Stimulated activated CD8-positive, alpha-beta memory T cell treated with anti-CD3 and anti-CD28 coated beads, Interleukin-4, amount 100 ng/mL, for 4 hours (primary cell): ENCODE measurements at regions not wholly inside any gene's neighbourhood (a gene's known extent, or its start where the extent isn't known, plus 50 kb on each side); places are given as distances from the start of the nearest gene placed in this dataset.

ENCODE experiments used
- DNase-seq, 2 donors: peaks; one replicate each; pipeline ENCODE4 v3.0.0-alpha.2; 2020; ENCODE audit warnings: low read depth in 2 of 2, low spot score in 1 of 2

DNA sequence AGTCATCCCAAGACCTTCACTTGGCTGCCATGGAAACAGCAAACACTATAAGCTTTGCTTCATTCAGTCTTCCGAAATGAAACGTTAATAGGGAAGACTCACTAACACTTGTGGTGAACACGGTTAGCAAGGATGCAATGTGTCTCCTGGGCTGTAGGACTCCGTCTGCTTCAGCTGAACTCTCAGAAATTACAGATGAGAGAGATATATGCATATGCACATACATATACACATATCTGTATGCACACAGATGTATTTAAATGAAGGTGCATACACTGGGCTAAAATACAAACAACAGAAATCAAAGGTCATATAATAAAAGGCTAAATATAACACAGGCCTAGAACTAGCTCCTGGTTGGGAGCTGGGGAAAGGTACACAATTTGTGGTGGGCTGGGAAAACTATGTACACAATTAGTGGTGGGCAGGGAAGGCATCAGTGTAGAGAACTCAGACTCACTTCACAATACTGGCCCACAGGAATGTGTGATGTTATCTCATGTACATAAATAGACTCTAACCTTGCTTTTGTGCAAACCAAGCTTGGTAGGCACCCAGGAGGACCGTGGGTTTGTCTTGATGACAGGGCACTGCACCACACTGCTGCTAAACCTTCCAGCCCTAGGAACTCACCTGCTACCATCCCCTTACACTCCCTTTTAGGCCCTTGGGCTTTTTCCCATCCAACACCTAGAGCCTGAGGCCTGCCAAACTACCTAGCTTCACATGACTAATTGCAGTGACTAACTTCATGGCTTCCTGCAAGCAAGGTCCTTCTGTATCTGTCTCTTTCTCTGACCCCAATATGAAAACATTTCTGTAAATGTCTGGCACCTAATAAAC is 873.1 kb downstream of the NSUN3 start:
- no peak for DNase-seq

DNA sequence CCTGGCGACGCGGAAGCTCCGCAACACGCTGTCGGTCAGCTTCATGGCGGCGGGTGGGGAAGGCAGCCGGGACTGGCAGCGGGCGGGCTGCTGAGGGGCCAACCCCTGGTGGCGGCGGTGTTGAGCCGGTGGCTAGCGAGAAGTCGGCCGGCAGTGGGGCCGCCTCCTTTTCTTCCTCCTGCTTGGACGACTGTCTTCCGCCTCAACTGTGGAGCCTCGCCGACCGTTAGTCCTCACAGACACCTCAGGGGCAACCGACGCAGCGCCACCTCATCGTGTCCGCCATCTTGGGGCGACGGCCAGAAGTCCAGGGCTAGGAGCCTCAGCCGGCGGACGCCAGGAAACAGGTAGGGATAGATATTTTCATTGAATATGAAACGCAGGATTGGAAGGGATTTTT is 875.1 kb downstream of the NSUN3 start:
- DNase-seq, result no peak

DNA sequence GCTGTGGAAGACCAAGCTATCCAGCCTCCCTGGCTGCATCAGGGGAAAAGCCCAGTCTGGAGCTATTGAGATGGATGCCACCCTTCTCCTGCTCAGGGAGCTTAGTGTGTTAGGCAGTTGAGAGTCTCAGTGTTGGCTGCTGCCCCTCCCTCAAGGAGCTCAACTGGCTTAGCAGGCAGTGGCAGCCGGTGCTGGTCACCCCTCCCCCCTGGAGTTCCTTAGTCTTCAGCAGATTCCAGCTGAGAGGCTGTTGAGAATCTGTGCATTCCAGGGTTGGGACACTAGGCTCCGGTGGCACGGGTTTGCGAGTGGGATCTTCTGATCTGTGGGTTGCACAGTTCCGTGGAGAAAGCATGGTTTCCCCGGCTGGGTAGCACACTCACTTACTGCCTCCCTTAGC is 883.8 kb downstream of the NSUN3 start:
- DNase-seq, result no peak

DNA sequence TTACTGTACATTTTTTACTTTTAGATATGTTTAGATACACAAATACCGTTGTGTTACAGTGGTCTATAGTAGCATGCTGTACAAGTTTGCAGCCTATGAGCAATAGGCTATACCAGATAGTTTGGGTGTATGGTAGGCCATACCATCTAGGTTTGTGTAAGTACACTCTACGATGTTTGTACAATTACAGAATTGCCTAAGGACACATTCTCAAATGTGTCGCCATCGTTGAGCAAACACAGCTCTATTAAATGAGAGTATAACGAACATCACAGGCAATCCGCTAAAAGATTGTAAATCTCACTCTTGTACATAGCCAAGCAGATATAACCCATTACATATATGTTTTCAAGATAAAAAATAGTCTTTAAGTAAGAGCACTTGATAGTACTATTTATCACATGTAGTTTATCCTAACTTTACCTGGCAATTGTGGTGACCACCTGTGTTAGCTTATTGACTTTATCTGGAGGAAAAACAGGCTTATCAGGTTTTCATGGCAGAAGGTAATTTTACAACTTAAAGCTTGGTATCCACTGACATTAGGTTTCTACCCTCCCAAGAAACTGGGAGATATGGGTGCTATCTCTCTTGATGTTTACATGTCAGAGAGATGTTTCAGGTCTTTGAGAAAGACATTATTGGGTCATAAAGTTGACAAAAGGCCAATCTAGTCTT is 898.7 kb downstream of the NSUN3 start:
- DNase-seq, result no peak

DNA sequence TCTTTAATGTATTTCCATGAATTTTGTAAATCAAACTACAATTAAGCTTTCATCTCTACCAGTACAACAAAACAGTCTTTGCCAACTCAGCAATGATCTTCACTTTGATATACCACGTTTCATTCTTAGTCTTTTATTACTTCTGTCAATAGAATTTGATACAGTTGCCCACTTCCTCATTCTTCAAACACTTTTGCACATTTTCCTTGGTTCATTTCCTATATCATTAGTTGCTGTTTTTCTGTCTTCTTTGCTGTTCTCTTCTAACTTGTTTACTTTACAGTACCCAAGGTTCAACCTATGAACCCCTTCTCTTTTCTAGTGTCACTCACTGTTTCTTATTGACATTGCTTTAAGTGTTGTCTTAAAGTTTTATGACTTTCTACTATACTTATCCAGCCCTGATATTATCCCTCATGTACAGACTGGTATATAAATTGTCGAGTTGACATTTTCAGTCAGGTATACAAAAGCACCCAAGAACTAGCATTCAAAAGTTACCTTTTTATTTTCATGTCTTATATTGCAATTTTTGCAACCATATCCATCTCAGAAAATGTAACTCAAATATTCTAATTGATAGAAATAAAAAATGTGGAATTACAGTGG is 903.1 kb downstream of the NSUN3 start:
- DNase-seq, result no peak

DNA sequence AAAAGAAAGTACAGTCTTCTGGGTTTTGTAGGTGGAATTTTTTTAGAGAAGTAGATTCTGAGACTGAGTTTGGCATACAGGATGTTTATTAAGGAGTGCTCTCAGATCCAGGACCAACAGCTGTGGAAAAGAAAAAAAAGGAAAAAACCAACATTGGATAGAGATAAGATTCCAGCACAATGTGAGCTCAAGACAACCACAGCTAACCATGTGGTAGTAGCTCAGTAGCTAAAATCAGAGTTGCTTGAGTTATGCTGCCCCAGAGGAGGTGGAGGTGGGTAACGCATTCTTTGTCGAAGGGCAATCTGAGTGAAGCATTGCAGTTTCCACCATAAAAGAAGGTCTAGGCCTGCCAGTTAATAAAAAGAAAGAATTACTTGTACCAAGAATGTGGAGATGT is 904.3 kb downstream of the NSUN3 start:
- DNase-seq, result no peak

DNA sequence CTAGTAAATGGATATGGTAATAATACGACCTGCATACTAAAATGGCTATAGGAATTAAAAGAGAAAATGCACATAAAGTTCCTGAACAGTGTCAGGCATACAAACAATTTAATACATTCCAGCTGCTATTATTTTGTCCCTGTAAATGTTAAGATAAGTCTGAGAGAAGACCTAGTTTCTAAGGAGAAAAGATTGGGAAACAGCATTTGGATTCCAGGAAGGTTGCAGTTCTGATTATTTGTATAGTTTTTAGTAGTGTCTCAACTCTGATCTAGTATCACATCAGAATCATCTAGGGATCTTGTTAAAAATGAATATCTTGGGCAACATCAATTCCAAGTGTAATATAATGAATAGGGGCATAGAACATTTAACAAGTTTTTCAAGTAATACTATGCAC is 905.7 kb downstream of the NSUN3 start:
- DNase-seq, result no peak

DNA sequence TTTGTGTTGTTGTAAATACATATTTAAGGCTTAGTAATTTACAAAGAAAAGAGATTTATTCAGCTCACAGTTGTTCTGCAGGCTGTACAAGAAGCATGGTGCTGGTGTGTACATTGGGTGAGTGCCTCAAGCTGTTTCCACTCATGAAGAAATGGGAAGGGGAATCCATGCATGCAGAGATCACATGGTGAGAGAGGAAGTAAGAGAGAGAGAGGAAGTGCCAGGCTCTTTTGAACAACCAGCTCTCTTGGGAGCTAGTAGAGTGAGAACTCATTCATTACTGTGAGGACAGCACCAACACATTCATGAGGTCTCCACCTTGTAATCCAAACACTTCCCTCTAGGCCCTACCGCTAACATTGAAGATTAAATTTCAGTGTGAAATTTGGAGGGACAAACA is 909.2 kb downstream of the NSUN3 start:
- no peak for DNase-seq

DNA sequence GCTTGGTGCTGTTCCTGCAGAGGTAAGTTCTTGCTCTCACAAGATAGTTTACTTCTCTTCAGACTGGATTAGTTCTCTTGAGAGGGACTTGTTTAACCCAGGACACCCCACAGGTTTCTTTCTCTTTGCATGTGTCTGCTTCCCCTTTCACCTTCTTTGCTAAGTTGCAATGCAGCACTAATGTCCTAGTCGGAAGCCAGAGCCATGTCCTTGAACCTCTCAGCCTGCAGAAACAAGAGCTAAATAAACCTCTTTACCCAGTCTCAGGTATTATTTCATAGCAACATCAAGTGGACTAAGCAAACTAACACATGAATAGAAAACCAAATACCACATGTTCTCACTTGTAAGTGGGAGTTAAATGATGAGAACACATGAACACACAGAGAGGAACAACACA is 915.2 kb downstream of the NSUN3 start:
- DNase-seq, result no peak

DNA sequence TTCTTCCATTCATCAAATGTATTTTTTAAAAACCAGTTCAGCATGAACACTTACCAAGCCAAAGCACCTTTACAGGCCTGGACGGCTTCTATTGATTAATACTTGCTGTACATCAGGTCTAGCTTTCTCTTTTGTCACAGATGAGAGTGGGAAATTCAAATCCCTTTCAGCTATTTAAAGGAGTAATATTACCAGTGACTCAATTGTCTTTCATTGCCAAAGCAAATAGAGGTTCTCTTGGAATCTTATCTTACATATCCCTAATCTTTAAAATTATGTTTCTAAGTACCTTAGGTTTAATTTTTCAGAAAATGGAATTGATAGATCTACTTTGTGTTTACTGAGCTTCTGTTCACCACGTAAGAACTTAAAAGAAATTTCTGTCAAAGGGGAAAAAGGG is 922.9 kb downstream of the NSUN3 start:
- DNase-seq, result no peak

DNA sequence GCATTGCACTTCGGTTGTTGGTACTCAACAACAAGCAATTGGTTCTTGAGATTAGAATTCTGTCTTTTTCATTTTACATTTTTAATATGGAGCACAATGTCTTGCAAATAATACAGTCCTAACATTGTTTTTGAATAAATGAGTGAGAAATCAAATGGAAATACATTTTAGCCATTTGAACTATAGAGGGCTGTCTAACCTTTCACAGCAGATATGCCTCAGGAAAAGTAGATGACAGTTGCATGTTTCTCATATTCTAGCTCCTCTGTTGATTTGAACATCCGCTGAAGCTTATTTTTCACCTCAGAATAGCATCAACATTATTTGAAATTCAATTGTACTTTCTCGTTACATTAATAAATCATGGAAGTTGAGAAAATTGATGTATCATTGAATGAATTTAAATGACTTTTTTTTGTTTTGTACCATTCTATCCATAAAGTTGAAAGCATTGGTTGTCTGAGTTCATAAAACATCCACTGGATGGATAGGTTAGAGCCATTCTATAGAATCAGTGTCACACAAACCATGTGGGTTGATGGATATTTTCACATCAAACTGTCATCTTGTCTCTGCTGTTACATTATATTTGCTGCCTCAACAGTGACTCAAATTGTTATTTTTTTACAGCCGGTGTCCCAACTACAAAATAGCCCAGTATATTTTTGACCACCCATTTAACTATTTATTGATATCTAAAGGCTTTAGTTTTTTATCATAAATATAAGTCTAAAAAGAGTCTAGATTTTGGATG is 928.3 kb downstream of the NSUN3 start:
- DNase-seq, result no peak

DNA sequence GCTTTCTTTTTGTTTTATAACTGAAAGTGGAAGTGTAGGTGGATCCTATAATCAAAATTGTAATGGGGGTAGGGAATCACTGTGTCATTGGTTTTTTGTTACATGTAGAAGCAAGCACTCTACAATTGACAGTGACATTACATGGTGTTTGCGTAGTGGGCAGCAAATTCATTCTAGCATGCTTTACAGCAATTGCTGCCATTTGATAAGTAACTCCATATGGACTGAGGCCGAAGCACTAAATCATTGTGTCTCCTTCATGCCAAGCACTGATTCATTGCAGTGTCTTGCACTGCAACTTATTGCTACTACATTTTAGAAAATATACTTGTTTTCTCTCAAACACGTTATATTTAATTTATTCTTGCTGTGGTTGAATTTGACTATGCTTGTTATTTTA is 933.9 kb downstream of the NSUN3 start:
- DNase-seq, result no peak

DNA sequence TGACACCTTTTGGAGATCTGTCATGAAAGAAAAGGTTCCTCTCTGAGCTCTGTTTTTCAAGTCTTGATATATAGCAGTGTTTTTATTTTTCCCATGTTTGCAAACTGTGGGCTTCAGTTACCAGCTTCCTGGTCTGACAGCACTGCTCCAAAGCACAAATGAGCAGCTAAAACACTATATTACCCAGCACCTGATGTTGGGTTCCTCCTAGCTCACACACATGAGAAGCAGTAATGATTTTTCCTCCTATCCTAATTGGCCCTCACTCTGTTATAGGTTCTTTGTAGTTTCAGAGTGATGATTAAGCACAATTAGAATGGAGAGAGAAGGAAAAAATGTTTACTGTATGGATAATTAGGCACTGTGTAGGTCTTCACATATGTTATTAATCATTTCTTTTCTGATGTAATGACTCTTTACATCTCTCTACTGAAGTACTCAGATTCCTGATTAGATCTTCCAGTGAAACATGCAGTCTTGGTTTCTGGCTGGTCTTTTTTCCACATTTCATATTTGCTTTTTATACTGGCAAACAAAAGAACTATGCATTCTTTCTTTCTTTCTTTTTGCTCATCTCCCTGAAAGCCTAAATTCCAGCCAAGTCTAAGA is 939.7 kb downstream of the NSUN3 start:
- no peak for DNase-seq

DNA sequence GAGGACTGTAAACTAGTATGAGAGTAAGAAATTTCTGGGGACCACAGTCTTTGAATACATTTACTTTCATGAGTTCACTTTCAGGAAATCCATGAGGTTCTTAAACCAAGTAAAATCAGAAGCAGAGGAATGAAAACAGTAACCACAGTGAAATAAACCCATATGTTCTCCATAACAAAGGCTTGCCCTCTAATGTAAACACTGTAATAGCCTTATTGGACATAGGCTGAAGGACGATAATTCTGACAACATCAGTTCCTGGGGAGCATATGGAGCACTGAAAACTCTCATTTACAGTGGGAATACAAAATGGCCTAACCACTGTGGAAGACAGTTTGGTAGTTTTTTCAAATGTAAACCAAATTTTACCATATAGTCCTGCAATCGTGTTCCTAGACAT is 965.8 kb downstream of the NSUN3 start:
- no peak for DNase-seq

DNA sequence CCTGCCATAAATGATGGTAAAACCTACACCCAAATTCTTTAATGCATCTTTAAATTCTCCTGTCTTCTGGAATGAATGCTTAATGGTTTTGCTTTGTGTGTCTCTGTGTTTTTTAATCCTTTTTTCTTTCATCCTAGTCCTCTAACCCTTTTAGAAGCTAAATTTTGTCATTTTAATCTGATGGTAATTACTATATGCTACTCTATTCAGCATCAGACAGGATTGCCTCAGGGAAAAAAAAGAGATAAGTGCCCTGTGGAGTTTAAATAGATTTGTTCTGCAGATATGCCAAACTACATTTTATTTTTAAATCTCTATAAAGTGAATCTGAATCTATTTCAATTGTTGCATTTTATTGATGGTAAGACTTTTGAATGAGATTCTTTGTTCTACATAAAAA is 966.8 kb downstream of the NSUN3 start:
- DNase-seq, result no peak

DNA sequence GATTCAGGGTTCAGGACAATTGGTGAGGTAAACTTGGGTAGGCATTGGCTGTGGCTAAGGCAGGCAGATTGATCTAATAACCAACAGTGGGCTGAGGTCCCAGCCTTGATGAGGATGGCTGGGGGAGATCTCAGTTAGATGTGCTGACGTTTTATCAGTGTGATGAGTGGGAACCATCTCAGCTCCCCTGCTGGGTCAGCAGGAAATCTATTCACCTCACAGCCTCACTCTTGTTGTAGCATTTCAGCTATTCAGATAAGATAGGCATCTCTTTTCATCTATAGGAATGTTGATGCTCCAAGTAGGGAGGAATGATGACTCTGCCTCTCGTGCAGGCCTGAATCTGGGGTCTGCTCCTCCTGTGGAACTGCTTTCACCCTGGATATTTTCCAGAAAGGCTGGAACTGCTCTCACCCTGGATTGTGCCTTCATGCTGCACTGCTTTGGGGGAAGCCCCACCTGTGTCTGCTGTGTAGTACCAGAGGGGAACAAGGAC is 973.7 kb downstream of the NSUN3 start:
- no peak for DNase-seq

DNA sequence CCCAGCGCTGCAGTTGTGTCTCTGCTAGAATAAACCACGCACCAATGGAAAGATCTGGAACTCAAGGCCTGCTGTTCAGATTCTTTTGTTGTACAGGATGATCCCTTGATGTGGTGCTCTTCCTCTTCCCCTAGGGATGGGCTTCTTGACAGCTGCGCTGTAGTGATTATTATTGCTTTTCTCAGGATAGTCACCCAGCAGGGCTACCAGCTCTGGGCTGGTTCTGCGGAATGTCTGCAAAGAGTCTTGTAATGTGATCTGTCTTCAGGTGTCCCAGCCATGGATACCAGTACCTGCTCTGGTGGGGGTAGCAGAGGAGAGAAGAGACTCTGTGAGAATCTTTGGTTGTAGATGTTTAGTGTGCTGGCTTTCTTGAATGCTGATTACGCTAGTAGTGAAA is 974.2 kb downstream of the NSUN3 start:
- no peak for DNase-seq

DNA sequence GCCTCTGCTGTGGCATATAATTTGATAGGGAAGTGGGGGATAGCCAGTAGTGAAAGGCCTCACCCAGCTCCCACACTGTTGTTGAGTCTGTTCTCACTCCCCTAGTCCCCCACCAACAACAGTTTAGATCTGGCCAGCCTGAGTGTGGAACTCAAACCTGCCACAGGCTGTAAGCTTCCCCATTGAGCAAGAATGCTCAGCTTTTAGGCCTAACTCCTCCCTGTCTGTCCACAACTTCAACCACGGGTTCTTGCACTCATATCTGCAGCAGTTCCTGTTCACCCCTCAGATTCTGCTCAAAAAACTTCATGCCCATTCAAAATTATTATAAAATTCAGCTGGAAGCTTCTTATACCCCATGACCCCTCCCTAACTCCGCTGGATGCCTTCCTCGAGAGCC is 975.1 kb downstream of the NSUN3 start:
- no peak for DNase-seq

DNA sequence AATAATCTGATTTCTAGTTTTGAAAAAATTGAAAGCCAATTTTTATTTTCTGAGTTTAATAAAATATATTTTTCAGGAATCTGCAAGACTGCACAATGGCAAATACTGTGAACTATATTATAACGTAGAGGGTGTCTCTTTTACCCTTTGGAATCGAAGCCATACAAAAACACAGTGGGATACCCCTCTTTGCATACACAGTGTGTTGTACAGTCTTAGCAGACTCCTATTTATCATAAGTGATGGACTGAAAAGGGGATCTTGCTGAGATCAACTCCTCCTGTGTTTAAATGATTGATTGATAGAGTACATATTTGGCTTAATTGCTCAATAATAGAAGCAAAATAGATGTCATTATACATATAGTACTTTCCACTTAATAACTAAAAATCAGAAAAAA is 981.2 kb downstream of the NSUN3 start:
- no peak for DNase-seq

DNA sequence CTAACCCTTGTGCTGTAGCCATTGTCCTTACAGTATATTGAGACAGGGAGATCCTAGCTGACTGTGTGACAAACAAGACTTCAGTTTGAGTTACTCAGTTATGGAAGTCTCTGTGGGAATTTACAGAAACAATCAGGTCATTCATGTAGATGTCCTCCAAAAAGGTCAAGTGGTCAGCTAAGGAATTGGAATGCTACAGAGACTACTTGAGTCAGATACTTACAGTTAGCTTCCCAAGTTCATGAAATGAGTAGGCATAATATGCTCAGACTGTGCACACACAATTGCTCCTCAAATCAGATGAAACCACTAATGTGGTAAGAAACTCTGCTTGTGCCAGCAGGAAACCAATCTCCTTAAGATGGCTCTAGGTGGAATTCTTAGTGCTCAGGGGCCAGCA is 985.7 kb downstream of the NSUN3 start:
- DNase-seq, result no peak

DNA sequence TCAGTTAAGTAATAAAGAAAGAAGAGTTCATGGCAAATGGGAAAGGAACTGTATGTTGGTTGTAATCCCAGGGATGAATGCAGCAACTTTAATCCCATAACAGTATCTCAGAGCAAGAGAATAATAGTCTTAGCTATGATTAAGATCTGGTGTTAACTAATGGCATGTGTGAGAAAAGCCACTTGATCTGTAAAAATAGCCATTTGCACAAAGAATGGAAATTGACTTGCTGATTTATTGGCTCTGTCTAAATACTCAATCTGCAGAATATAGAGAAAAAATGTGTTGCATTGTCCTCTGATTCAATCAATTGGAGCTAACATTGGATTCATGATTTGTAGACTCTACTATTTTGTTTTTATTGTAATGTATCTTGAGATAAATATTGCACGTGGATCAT is 987.0 kb downstream of the NSUN3 start:
- no peak for DNase-seq
